Brain microvascular endothelial cell (primary cell): ENCODE measurements at regions not wholly inside any gene's neighbourhood (a gene's known extent, or its start where the extent isn't known, plus 50 kb on each side); places are given as distances from the start of the nearest gene placed in this dataset.
A peak's percentile ranks its signal among the peaks of the same experiment; 100 is the strongest.
"Not testable (repeated sequence)": the region's sequence is repeated elsewhere in the genome, so short reads cannot be mapped to it uniquely, and the experiment has no call there.

Experiments used
- DNase-seq: peaks from one replicate; pipeline ENCODE4 v3.0.0-alpha.2; 2020
- H3K27ac ChIP-seq: fragments of 250-450 bp; sonication (Bioruptor Pico); 2 replicates; pipeline ENCODE4 v1.5.1; 2020; ENCODE audit warnings: mild to moderate bottlenecking, moderate library complexity
- H3K27me3 ChIP-seq: fragments of 250-450 bp; sonication (Bioruptor Pico); replicated peaks from 2 replicates; pipeline ENCODE4 v1.5.1; 2020; ENCODE audit warnings: mild to moderate bottlenecking
- H3K36me3 ChIP-seq: fragments of 250-450 bp; sonication (Bioruptor Pico); replicated peaks from 2 replicates; pipeline ENCODE4 v1.5.1; 2020; ENCODE audit warnings: mild to moderate bottlenecking
- H3K4me3 ChIP-seq: 2 replicates; pipeline ENCODE4 v1.5.1; 2011; ENCODE audit warnings: low read depth, mild to moderate bottlenecking, control low read depth, low read length, moderate library complexity
- in situ Hi-C: cut with HindIII; loops from 2 replicates; pipeline ENCODE4 v1.10.0; 2017; ENCODE audit warnings: low sequenced_read_pairs, low pct_ligation_motif_present
- TF ChIP-seq, protein P1 (sequence below): IDR thresholded peaks from 2 replicates; pipeline ENCODE4 v1.5.1; 2011; ENCODE audit warnings: low read depth, mild to moderate bottlenecking, moderate library complexity, low read length, control low read depth, inconsistent platforms; ENCODE audit errors: missing control alignments

GRCh38 chr10:11691319-11691755 is 50.8 kb upstream of the ECHDC3 start:
- Histone ChIP-seq H3K27ac (no peak overlapping the region), H3K4me3 (no peak overlapping the region), H3K36me3 (no peaks in the 10 kb centered on the region), H3K27me3 (no peaks in the 10 kb centered on the region)
- DNase-seq: no peak
- TF ChIP-seq, protein P1, sequence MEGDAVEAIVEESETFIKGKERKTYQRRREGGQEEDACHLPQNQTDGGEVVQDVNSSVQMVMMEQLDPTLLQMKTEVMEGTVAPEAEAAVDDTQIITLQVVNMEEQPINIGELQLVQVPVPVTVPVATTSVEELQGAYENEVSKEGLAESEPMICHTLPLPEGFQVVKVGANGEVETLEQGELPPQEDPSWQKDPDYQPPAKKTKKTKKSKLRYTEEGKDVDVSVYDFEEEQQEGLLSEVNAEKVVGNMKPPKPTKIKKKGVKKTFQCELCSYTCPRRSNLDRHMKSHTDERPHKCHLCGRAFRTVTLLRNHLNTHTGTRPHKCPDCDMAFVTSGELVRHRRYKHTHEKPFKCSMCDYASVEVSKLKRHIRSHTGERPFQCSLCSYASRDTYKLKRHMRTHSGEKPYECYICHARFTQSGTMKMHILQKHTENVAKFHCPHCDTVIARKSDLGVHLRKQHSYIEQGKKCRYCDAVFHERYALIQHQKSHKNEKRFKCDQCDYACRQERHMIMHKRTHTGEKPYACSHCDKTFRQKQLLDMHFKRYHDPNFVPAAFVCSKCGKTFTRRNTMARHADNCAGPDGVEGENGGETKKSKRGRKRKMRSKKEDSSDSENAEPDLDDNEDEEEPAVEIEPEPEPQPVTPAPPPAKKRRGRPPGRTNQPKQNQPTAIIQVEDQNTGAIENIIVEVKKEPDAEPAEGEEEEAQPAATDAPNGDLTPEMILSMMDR: no peak
- in situ Hi-C loops: no loop called here

DNA sequence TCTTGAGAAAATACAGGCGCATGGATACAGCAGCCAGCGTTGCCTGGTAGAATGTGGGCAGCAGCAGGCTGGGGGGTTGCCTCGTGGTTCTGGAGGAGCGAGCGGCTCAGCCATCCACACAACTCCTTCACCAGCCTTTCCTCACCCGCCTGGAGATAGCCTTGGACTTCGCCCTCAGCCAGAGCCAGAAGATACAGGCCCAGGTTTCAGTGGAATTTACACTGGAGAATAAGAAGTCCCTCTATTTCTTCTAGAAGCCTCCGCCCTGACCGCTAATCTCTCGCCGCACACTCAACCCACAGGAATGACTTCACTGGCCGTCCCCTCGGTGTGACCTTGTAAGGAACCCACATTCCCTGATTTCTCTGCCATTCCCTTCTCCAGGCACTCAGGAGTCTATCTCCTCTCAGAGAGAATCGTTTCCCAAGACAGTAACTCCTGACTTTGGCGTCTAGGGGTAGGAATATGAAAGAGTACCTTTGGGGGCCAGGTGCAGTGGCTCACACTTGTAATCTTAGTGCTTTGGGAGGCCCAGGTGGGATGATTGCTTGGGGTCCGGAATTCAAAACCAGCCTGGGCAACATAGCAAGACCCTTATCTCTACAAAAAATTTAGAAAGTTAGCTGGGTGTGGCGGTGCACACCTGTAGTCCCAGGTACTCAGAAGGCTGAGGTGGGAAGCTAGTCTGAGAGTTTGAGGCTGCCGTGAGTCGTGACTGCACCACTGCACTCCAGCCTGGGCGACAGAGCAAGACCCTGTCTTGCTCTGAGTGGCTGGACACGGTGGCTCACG is 52.0 kb upstream of the ECHDC3 start:
- no peaks in the 10 kb centered on the region for H3K27me3 ChIP-seq
- no peak overlapping the region for H3K27ac ChIP-seq

GRCh38 chr10:11688448-11688795 is 53.8 kb upstream of the ECHDC3 start:
- H3K27me3 ChIP-seq, in situ Hi-C loops, H3K4me3 ChIP-seq, DNase-seq, H3K36me3 ChIP-seq, H3K27ac ChIP-seq: not testable (repeated sequence)

More for the DNA sequence above, 52.0 kb upstream of the ECHDC3 start:
- no peak for DNase-seq
- Histone ChIP-seq H3K4me3 (no peak overlapping the region), H3K36me3 (no peaks in the 10 kb centered on the region)
- TF ChIP-seq, protein P1: no peak
- in situ Hi-C loops: no loop called here

- TF ChIP-seq, protein P1: no peak
- no peak overlapping the region for H3K27ac ChIP-seq
- in situ Hi-C loops: no loop called here
- H3K4me3 ChIP-seq: no peak overlapping the region
- H3K27me3 ChIP-seq: no peaks in the 10 kb centered on the region
- no peaks in the 10 kb centered on the region for H3K36me3 ChIP-seq
- no peak for DNase-seq
Measured at GRCh38 chr10:11687779-11688447, 54.3 kb upstream of the ECHDC3 start.

- no peaks in the 10 kb centered on the region for H3K27me3 ChIP-seq
- H3K36me3 ChIP-seq: no peaks in the 10 kb centered on the region
- in situ Hi-C loops: no loop called here
- DNase-seq: no peak
- TF ChIP-seq, protein P1: no peak
- H3K4me3 ChIP-seq: no peak overlapping the region
- H3K27ac ChIP-seq: no peak overlapping the region
Measured at GRCh38 chr10:11687357-11687771, 54.8 kb upstream of the ECHDC3 start.

DNA sequence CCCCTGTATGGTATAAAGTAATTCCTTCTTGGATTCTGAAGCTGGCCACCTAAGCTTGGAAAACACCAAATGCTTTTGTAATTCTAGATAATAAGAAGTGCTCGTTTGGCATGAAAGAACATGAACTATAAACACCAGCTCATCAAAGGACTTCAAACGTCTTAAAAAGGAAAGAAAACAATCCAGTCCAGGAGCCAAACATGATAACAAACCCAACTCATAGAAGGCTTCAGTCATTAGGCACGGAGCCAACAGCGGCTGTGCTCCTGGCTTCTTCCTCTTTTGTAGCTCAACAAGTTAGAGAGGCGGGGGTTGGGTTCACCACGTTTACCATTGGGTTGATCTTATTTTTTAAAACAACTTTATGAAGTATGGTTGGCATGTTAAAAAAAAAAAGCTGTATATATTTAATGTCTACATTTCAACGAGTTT is 56.4 kb upstream of the ECHDC3 start:
- no peaks in the 10 kb centered on the region for H3K27me3 ChIP-seq
- H3K27ac ChIP-seq: peak overlapping the region; percentile 66
- TF ChIP-seq, protein P1: no peak
- H3K36me3 ChIP-seq: no peaks in the 10 kb centered on the region
- in situ Hi-C loops: no loop called here
- H3K4me3 ChIP-seq: no peak overlapping the region
- DNase-seq: peak; percentile 14
